ENCODE measurements at regions not wholly inside any gene's neighbourhood (a gene's known extent, or its start where the extent isn't known, plus 50 kb on each side); places are given as distances from the start of the nearest gene placed in this dataset.

DNA sequence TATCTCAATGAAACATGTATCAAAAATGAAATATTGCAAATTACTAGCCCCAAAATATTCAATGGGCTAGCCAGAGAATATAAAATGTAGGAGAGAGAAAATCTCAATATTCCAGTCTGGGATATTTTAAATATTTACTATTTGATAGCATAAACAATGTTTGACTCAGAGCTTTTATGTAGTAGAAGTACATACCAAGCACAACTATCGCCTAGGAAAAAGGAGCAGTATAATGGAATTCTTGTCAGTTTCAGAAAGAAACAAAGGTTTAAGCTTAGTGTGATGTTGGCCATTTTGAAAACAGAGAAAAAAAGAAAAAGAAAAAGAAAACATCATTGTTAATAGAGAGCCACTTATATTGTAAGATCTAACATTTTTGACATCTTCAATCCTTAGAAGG lies 1961.9 kb upstream of the CELF4 start:
- TF ChIP-seq TAF1 (IDR thresholded peaks at IDR 0.05; ENCODE audit: borderline replicate concordance, insufficient read depth, low read length) (no peak), POLR2AphosphoS5 (IDR thresholded peaks at IDR 0.05; ENCODE audit: low read depth, low read length) (no peak), SIN3A (IDR thresholded peaks at IDR 0.05; ENCODE audit: borderline replicate concordance, insufficient read depth, low read length) (no peak)
- TF ChIP-seq, protein P1, sequence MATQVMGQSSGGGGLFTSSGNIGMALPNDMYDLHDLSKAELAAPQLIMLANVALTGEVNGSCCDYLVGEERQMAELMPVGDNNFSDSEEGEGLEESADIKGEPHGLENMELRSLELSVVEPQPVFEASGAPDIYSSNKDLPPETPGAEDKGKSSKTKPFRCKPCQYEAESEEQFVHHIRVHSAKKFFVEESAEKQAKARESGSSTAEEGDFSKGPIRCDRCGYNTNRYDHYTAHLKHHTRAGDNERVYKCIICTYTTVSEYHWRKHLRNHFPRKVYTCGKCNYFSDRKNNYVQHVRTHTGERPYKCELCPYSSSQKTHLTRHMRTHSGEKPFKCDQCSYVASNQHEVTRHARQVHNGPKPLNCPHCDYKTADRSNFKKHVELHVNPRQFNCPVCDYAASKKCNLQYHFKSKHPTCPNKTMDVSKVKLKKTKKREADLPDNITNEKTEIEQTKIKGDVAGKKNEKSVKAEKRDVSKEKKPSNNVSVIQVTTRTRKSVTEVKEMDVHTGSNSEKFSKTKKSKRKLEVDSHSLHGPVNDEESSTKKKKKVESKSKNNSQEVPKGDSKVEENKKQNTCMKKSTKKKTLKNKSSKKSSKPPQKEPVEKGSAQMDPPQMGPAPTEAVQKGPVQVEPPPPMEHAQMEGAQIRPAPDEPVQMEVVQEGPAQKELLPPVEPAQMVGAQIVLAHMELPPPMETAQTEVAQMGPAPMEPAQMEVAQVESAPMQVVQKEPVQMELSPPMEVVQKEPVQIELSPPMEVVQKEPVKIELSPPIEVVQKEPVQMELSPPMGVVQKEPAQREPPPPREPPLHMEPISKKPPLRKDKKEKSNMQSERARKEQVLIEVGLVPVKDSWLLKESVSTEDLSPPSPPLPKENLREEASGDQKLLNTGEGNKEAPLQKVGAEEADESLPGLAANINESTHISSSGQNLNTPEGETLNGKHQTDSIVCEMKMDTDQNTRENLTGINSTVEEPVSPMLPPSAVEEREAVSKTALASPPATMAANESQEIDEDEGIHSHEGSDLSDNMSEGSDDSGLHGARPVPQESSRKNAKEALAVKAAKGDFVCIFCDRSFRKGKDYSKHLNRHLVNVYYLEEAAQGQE (IDR thresholded peaks at IDR 0.05; ENCODE audit: insufficient read depth in 1 of 2, low read depth in 2 of 2, low read length in 2 of 2) = no peak

All from PFSK-1 (cell line).